GM10248 (cell line): ENCODE measurements at regions not wholly inside any gene's neighbourhood (a gene's known extent, or its start where the extent isn't known, plus 50 kb on each side); places are given as distances from the start of the nearest gene placed in this dataset.
"Not testable (repeated sequence)": the region's sequence is repeated elsewhere in the genome, so short reads cannot be mapped to it uniquely, and the experiment has no call there.

ENCODE experiments used
- CTCF ChIA-PET: fragments of 300-600 bp; sonication (Branson Sonifier 250); formaldehyde crosslinking; extraction: SDS; loops from one replicate; lab custom pipeline; 2021; ENCODE audit warnings: antibody characterized with exemption; lab: Yijun Ruan, JAX
- POLR2A ChIA-PET: fragments of 350-650 bp; sonication (Branson Sonifier 250); formaldehyde crosslinking; extraction: SDS; loops from one replicate; lab custom pipeline; 2020; ENCODE audit warnings: antibody characterized with exemption; lab: Yijun Ruan, JAX
- DNase-seq: peaks from one replicate; pipeline ENCODE4 v3.0.0; 2012; ENCODE audit errors: extremely low spot score
- TF ChIP-seq, protein P1 (sequence below): IDR thresholded peaks from 2 replicates; pipeline ENCODE4 v1.5.1; 2012; ENCODE audit warnings: mild to moderate bottlenecking, low read depth; ENCODE audit errors: extremely low read depth, missing control alignments, control extremely low read depth

GRCh38 chr18:55893948-55894347 is 306.0 kb upstream of the TCF4 start:
- DNase-seq = no peak
- ChIA-PET CTCF (interaction anchor here (0.9 kb wide), 1 partner anchor 9 kb away, joined by 5 read pairs; no protein-coding TSS in a partner anchor), POLR2A (no interaction called here)
- TF ChIP-seq, protein P1, sequence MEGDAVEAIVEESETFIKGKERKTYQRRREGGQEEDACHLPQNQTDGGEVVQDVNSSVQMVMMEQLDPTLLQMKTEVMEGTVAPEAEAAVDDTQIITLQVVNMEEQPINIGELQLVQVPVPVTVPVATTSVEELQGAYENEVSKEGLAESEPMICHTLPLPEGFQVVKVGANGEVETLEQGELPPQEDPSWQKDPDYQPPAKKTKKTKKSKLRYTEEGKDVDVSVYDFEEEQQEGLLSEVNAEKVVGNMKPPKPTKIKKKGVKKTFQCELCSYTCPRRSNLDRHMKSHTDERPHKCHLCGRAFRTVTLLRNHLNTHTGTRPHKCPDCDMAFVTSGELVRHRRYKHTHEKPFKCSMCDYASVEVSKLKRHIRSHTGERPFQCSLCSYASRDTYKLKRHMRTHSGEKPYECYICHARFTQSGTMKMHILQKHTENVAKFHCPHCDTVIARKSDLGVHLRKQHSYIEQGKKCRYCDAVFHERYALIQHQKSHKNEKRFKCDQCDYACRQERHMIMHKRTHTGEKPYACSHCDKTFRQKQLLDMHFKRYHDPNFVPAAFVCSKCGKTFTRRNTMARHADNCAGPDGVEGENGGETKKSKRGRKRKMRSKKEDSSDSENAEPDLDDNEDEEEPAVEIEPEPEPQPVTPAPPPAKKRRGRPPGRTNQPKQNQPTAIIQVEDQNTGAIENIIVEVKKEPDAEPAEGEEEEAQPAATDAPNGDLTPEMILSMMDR = no peak

GRCh38 chr18:55892862-55893813 is 305.1 kb upstream of the TCF4 start:
- POLR2A ChIA-PET, DNase-seq: not testable (repeated sequence)
- CTCF ChIA-PET = interaction anchor here (0.9 kb wide), 1 partner anchor 8 kb away, joined by 5 read pairs; no protein-coding TSS in a partner anchor

GRCh38 chr18:55886886-55887285 is 298.9 kb upstream of the TCF4 start:
- ChIA-PET CTCF (interaction anchor here (0.9 kb wide), 1 partner anchor 11 kb away, joined by 4 read pairs; no protein-coding TSS in a partner anchor), POLR2A (no interaction called here)
- DNase-seq = no peak
- TF ChIP-seq, protein P1 = no peak

- no peak for DNase-seq
- POLR2A ChIA-PET = no interaction called here
- TF ChIP-seq, protein P1 = no peak
- CTCF ChIA-PET = interaction anchor here (1.2 to 1.6 kb wide), 4 partner anchors 9 to 30 kb away, joined by 3 to 5 read pairs (median 4); no protein-coding TSS in a partner anchor
Measured at GRCh38 chr18:55884498-55884897, 296.5 kb upstream of the TCF4 start.

GRCh38 chr18:55880617-55881016 is 292.6 kb upstream of the TCF4 start:
- TF ChIP-seq, protein P1 = no peak

GRCh38 chr18:55879331-55879730 is 291.3 kb upstream of the TCF4 start:
- no peak for DNase-seq
- POLR2A ChIA-PET = no interaction called here
- CTCF ChIA-PET = interaction anchor here (1.3 kb wide), 1 partner anchor 18 kb away, joined by 3 read pairs; no protein-coding TSS in a partner anchor
- TF ChIP-seq, protein P1 = no peak

More at GRCh38 chr18:55880617-55881016, 292.6 kb upstream of the TCF4 start:
- ChIA-PET CTCF (interaction anchor here (1.2 kb wide), 1 partner anchor 21 kb away, joined by 3 read pairs; no protein-coding TSS in a partner anchor), POLR2A (no interaction called here)
- no peak for DNase-seq
